Heart left ventricle (tissue), 16 donors: ENCODE measurements at regions not wholly inside any gene's neighbourhood (a gene's known extent, or its start where the extent isn't known, plus 50 kb on each side); places are given as distances from the start of the nearest gene placed in this dataset.

ENCODE experiments used
- ATAC-seq, 4 donors: fragments of 200-7000 bp; cut with Tn5 transposase; one replicate each; pipeline ENCODE4 v1.9.1; 2020 to 2022; ENCODE audit warnings: moderate library complexity in 4 of 4, mild to moderate bottlenecking in 3 of 4, moderate number of reproducible peaks in 1 of 4
- DNase-seq, 5 donors: peaks; one replicate each; pipeline ENCODE4 v3.0.0-alpha.2; 2020
- H3K27ac ChIP-seq, 12 donors: fragments of 200-600 bp; sonication (generic) in 4 of 12; one replicate each; pipeline versions ENCODE4 v1.5.0 to v1.8.0; 2016 to 2022; ENCODE audit warnings: mild to moderate bottlenecking in 2 of 12
- H3K27me3 ChIP-seq, 9 donors: fragments of 200-600 bp; sonication (generic) in 2 of 9; one replicate each; pipeline versions ENCODE4 v1.5.1 to v1.8.0; 2016 to 2022; ENCODE audit warnings: mild to moderate bottlenecking in 3 of 9
- H3K36me3 ChIP-seq, 9 donors: fragments of 200-600 bp; sonication (generic) in 2 of 9; one replicate each; pipeline versions ENCODE4 v1.5.0 to v1.8.0; 2018 to 2022; ENCODE audit warnings: mild to moderate bottlenecking in 2 of 9
- H3K4me1 ChIP-seq, 12 donors: fragments of 200-600 bp; sonication (generic) in 4 of 12; one replicate each; pipeline versions ENCODE4 v1.5.0 to v1.8.0; 2016 to 2022; ENCODE audit warnings: mild to moderate bottlenecking in 3 of 12
- H3K4me3 ChIP-seq, 12 donors: fragments of 200-600 bp; sonication (generic) in 4 of 12; one replicate each; pipeline versions ENCODE4 v1.5.0 to v1.8.0; 2017 to 2022; ENCODE audit warnings: mild to moderate bottlenecking in 9 of 12, moderate library complexity in 4 of 12
- H3K9me3 ChIP-seq, 12 donors: fragments of 200-600 bp; sonication (generic) in 4 of 12; one replicate each; pipeline versions ENCODE4 v1.5.0 to v1.8.0; 2016 to 2022; ENCODE audit warnings: mild to moderate bottlenecking in 1 of 12
- CTCF ChIP-seq, 12 donors: fragments of 200-600 bp; sonication (generic) in 4 of 12; IDR thresholded peaks; one replicate each; pipeline versions ENCODE4 v1.5.0 to v1.8.0; 2018 to 2022; ENCODE audit warnings: antibody characterized with exemption in 12 of 12, mild to moderate bottlenecking in 5 of 12
- POLR2A ChIP-seq, 2 donors: fragments of 450-650 bp; IDR thresholded peaks; one replicate each; pipeline ENCODE4 v1.6.1; 2017; ENCODE audit warnings: antibody characterized with exemption in 2 of 2, mild to moderate bottlenecking in 2 of 2, moderate library complexity in 2 of 2
- WGBS, 4 donors: extraction: QIAGEN DNeasy Blood & Tissue Kit in 2 of 4; methylation state at CpG; one replicate each; pipeline versions ENCODE4 v1.1.5 to v1.1.7; 2013 to 2018; 5-methylcytosine and 5-hydroxymethylcytosine counted together
- intact Hi-C, 10 donors: fragments of 100-400 bp; cut with DNase I; formaldehyde crosslinking; loops; one replicate each; pipeline versions ENCODE4 v1.11.1 to v1.14.2; 2022
- donor health status: ischemic (EF 13 %, LVEDD 7.1; RV severe dilation, severe dysfunction).
- donor health status: healthy with polysubstance abuse.
- donor health status: DM: no; HTN: yes; CAD: no.
- donor health status: DM: no; HTN: no; CAD: no.
- donor health status: ischemic (EF 25% LVEDD 6.9; RV normal size, moderate dysfunction).
- donor health status: ischemic (EF 25% LVEDD 5.7; RV mildly dilated, moderate dysfunction).
- donor health status: healthy.
- donor health status: DM: yes; HTN: yes; CAD: no.
- donor health status: ischemic (EF 35%, LVEDD 5.7; RV mildly dilated, moderate dysfunction).
- donor health status: nonischemic (EF 11% LVEDD 7.7; RV severe dilation, severe dysfunction).
- donor health status: DM: yes; HTN: yes; CAD: no.
- donor health status: PGD.
- donor health status: ischemic (EF 29% LVEDD 5.4; RV normal size, mild dysfunction).
- donor health status: nonischemic (EF 23%, LVEDD 6.1; RV moderate dilation, normal function).

GRCh38 chr13:86758116-86758515, 913.1 kb upstream of the SLITRK5 start:
- intact Hi-C loops = no loop called here
- Histone ChIP-seq H3K27ac (no peak overlapping the region), H3K27me3 (no peaks in the 10 kb centered on the region), H3K4me3 (no peak overlapping the region), H3K9me3 (no peaks in the 10 kb centered on the region), H3K4me1 (no peaks in the 10 kb centered on the region), H3K36me3 (no peaks in the 10 kb centered on the region)
- no peak for ATAC-seq
- DNase-seq = no peak
- 91 to 94% (median 94%) methylated on average over 4 of the region's 4 CpGs for whole genome bisulfite sequencing, 4 donors
- TF ChIP-seq POLR2A (IDR thresholded peaks at IDR 0.05) (no peak), CTCF (IDR thresholded peaks at IDR 0.05) (no peak)

GRCh38 chr13:86760620-86761019, 910.6 kb upstream of the SLITRK5 start:
- 88 to 92% (median 91%) methylated on average over 5 of the region's 5 CpGs for WGBS, 4 donors
- TF ChIP-seq CTCF (IDR thresholded peaks at IDR 0.05) = no peak
- TF ChIP-seq POLR2A (IDR thresholded peaks at IDR 0.05) = no peak

GRCh38 chr13:86765462-86765861, 905.7 kb upstream of the SLITRK5 start:
- DNase-seq = no peak
- H3K27ac ChIP-seq = no peak overlapping the region
- no peaks in the 10 kb centered on the region for H3K36me3 ChIP-seq
- TF ChIP-seq CTCF (IDR thresholded peaks at IDR 0.05) = no peak
- TF ChIP-seq POLR2A (IDR thresholded peaks at IDR 0.05) = no peak
- 39 to 59% (median 52%) methylated on average over 3 of the region's 3 CpGs for WGBS, 4 donors
- ATAC-seq = no peak
- H3K4me1 ChIP-seq = no peaks in the 10 kb centered on the region
- H3K27me3 ChIP-seq = no peaks in the 10 kb centered on the region
- no peaks in the 10 kb centered on the region for H3K9me3 ChIP-seq
- intact Hi-C loops = no loop called here
- H3K4me3 ChIP-seq = no peak overlapping the region

More at GRCh38 chr13:86760620-86761019, 910.6 kb upstream of the SLITRK5 start:
- Histone ChIP-seq H3K27me3 (no peaks in the 10 kb centered on the region), H3K4me1 (no peaks in the 10 kb centered on the region), H3K4me3 (no peak overlapping the region), H3K36me3 (no peaks in the 10 kb centered on the region), H3K9me3 (no peaks in the 10 kb centered on the region), H3K27ac (no peak overlapping the region)
- DNase-seq = no peak
- intact Hi-C loops = no loop called here
- ATAC-seq = no peak

GRCh38 chr13:86788616-86789015, 882.6 kb upstream of the SLITRK5 start:
- WGBS, 4 donors = 30 to 41% (median 34%) methylated on average over 2 of the region's 2 CpGs
- Histone ChIP-seq H3K27ac (no peak overlapping the region), H3K4me1 (no peaks in the 10 kb centered on the region), H3K27me3 (no peaks in the 10 kb centered on the region), H3K9me3 (peaks cover 0 to 25% (median 0%) of the 10 kb centered on the region in 12 donors), H3K36me3 (no peaks in the 10 kb centered on the region), H3K4me3 (no peak overlapping the region)
- no peak for TF ChIP-seq POLR2A (IDR thresholded peaks at IDR 0.05)
- no peak for TF ChIP-seq CTCF (IDR thresholded peaks at IDR 0.05)
- intact Hi-C loops = no loop called here
- no peak for DNase-seq
- ATAC-seq = no peak
